Astrocyte of the cerebellum (primary cell): ENCODE measurements at regions not wholly inside any gene's neighbourhood (a gene's known extent, or its start where the extent isn't known, plus 50 kb on each side); places are given as distances from the start of the nearest gene placed in this dataset.

ENCODE experiments used
- DNase-seq: peaks from one replicate; pipeline ENCODE4 v3.0.0-alpha.2; 2011; ENCODE audit warnings: low read depth
- H3K4me3 ChIP-seq: 2 replicates; pipeline ENCODE4 v1.5.1; 2011; ENCODE audit warnings: mild to moderate bottlenecking, low read depth, low read length, moderate library complexity
- CTCF ChIP-seq: IDR thresholded peaks from 2 replicates; pipeline ENCODE4 v1.5.1; 2012; ENCODE audit warnings: low read length, low read depth, moderate library complexity, mild to moderate bottlenecking; ENCODE audit errors: missing control alignments
- in situ Hi-C: cut with HindIII; loops from 2 replicates; pipeline ENCODE4 v1.10.0; 2017; ENCODE audit warnings: low sequenced_read_pairs

GRCh38 chr13:60655256-60655655, 258.2 kb downstream of the TDRD3 start:
- DNase-seq, result no peak
- no peak for TF ChIP-seq CTCF
- no peak overlapping the region for H3K4me3 ChIP-seq
- in situ Hi-C loops, result no loop called here

GRCh38 chr13:60654415-60654814, 257.4 kb downstream of the TDRD3 start:
- peak; percentile 85 for TF ChIP-seq CTCF
- peak; percentile 18 for DNase-seq
- in situ Hi-C loops, result no loop called here
- H3K4me3 ChIP-seq, result no peak overlapping the region

- no peak for DNase-seq
- H3K4me3 ChIP-seq, result no peak overlapping the region
- TF ChIP-seq CTCF, result no peak
- in situ Hi-C loops, result no loop called here
These were observed 250.5 kb downstream of the TDRD3 start for GRCh38 chr13:60647547-60647946.

- no peak for DNase-seq
- TF ChIP-seq CTCF, result no peak
- no peak overlapping the region for H3K4me3 ChIP-seq
- in situ Hi-C loops, result no loop called here
These were observed 249.6 kb downstream of the TDRD3 start for GRCh38 chr13:60646620-60647019.

GRCh38 chr13:60645676-60646075, 248.7 kb downstream of the TDRD3 start:
- in situ Hi-C loops, result no loop called here
- no peak for DNase-seq
- no peak overlapping the region for H3K4me3 ChIP-seq
- TF ChIP-seq CTCF, result no peak

GRCh38 chr13:60642552-60642951, 245.5 kb downstream of the TDRD3 start:
- TF ChIP-seq CTCF, result no peak
- no peak for DNase-seq
- H3K4me3 ChIP-seq, result no peak overlapping the region
- in situ Hi-C loops, result no loop called here

- H3K4me3 ChIP-seq, result no peak overlapping the region
- in situ Hi-C loops, result no loop called here
- DNase-seq, result no peak
- TF ChIP-seq CTCF, result no peak
These were observed 232.1 kb downstream of the TDRD3 start for GRCh38 chr13:60629158-60629557.
